Transverse colon (tissue), 4 donors: ENCODE measurements at regions not wholly inside any gene's neighbourhood (a gene's known extent, or its start where the extent isn't known, plus 50 kb on each side); places are given as distances from the start of the nearest gene placed in this dataset.

Experiments
- DNase-seq: peaks from one replicate; pipeline ENCODE4 v3.0.0-alpha.2; 2019
- H3K27ac ChIP-seq, 4 donors: fragments of 200-600 bp; sonication (generic); 2 replicates each; pipeline ENCODE4 v1.5.1; 2016 to 2018; ENCODE audit warnings: inconsistent platforms in 4 of 4
- H3K27me3 ChIP-seq: fragments of 200-600 bp; sonication (generic); 2 replicates; pipeline ENCODE4 v1.5.1; 2017; ENCODE audit warnings: inconsistent platforms
- H3K36me3 ChIP-seq, 4 donors: fragments of 200-600 bp; sonication (generic); 2 replicates each; pipeline ENCODE4 v1.5.1; 2017 to 2019; ENCODE audit warnings: inconsistent platforms in 4 of 4
- H3K4me1 ChIP-seq, 4 donors: fragments of 200-600 bp; sonication (generic); 2 replicates each; pipeline ENCODE4 v1.5.1; 2017 to 2020; ENCODE audit warnings: inconsistent platforms in 4 of 4
- H3K4me3 ChIP-seq, 4 donors: fragments of 200-600 bp; sonication (generic); 1 replicate in 1 of 4; 2 replicates in 3 of 4; pipeline versions ENCODE4 v1.5.1 to v1.6.1; 2017 to 2019; ENCODE audit warnings: inconsistent platforms in 4 of 4
- H3K9me3 ChIP-seq, 2 donors: fragments of 200-600 bp; sonication (generic); 2 replicates each; pipeline ENCODE4 v1.5.1; 2017 to 2019; ENCODE audit warnings: inconsistent platforms in 2 of 2
- EP300 ChIP-seq: sonication (generic); formaldehyde crosslinking; IDR thresholded peaks from one replicate; pipeline ENCODE4 v1.6.1; 2017; ENCODE audit warnings: antibody characterized with exemption, low read depth
- POLR2A ChIP-seq: fragments of 450-650 bp; IDR thresholded peaks from one replicate; pipeline ENCODE4 v1.6.1; 2016; ENCODE audit warnings: antibody characterized with exemption, mild to moderate bottlenecking, moderate library complexity
- POLR2AphosphoS5 ChIP-seq, 3 donors: sonication (generic); formaldehyde crosslinking; IDR thresholded peaks; one replicate each; pipeline ENCODE4 v1.6.1; 2016; ENCODE audit warnings: antibody characterized with exemption in 3 of 3
- WGBS, 2 donors: methylation state at CpG; one replicate each; pipeline ENCODE4 v1.1.5; 2018; ENCODE audit warnings: low coverage in 1 of 2; 5-methylcytosine and 5-hydroxymethylcytosine counted together
- in situ Hi-C, 4 donors: fragments of 200-750 bp; cut with MboI; loops; one replicate each; pipeline versions ENCODE4 v1.15.0 to v1.15.1; 2017; ENCODE audit warnings: low sequenced_read_pairs in 3 of 4, low pct_ligation_motif_present in 1 of 4, low pct_unique_long_range_greater_than_20kb in 1 of 4
- intact Hi-C: fragments of 100-400 bp; cut with DNase I; formaldehyde crosslinking; loops from one replicate; pipeline ENCODE4 v1.15.1; 2023; ENCODE audit warnings: low total_unique reads
- TF ChIP-seq, protein P1 (sequence below), 5 experiments: fragments of 200-600 bp in 3 of 5; fragments of 450-650 bp in 2 of 5; sonication (generic) in 3 of 5; IDR thresholded peaks; 1 replicate in 2 of 5; 2 replicates in 3 of 5; pipeline ENCODE4 v1.5.1; 2016 to 2017; ENCODE audit warnings: antibody characterized with exemption in 5 of 5, inconsistent platforms in 3 of 5, mild to moderate bottlenecking in 2 of 5, moderate library complexity in 1 of 5

DNA sequence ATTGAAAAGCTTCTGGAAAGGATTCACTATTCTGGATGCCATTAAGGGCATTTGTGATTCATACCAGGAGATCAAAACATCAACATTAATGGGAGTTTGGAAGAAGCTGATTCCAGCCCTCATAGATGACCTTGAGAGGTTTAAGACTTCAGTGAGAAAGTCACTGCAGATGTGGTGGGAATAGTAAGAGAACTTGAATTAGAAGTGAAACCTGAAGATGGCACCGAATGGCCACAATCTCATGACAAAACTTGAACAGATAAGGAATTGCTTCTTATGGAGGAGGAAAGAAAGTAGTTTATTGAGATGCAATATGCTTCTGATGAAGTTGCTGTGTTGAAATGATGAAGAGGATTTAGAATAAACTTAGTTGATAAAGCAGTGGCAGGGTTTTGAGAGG is 254.6 kb upstream of the SLC24A2 start:
- intact Hi-C loops: no loop called here

DNA sequence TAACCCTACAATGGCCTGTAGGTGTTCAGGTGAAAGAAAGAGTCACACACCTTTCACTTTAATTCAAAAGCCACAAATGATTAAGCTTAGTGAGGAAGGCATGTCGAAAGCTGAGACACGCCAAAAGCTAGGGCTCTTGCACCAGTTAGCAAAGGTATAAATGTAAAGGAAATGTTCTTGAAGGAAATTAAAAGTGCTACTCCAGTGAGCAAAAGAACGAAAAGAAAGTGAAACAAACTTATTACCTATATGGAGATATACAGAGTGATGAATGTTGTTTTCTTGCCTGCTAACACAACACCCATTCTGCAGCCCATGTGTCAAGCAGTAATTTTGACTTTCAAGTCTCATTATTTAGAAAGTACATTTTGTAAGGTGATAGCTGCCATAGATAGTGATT is 254.2 kb upstream of the SLC24A2 start:
- Histone ChIP-seq H3K27ac (no peak overlapping the region), H3K4me1 (no peaks in the 10 kb centered on the region), H3K9me3 (no peaks in the 10 kb centered on the region), H3K36me3 (no peaks in the 10 kb centered on the region), H3K4me3 (no peak overlapping the region), H3K27me3 (no peaks in the 10 kb centered on the region)
- in situ Hi-C loops: no loop called here
- no peak for DNase-seq
- WGBS, 2 donors: 35 to 59% methylated on average over 3 of the region's 3 CpGs
- intact Hi-C loops: no loop called here
- no peak for TF ChIP-seq POLR2A
- TF ChIP-seq EP300: no peak
- TF ChIP-seq POLR2AphosphoS5 (IDR thresholded peaks at IDR 0.05): no peak
- TF ChIP-seq, protein P1, sequence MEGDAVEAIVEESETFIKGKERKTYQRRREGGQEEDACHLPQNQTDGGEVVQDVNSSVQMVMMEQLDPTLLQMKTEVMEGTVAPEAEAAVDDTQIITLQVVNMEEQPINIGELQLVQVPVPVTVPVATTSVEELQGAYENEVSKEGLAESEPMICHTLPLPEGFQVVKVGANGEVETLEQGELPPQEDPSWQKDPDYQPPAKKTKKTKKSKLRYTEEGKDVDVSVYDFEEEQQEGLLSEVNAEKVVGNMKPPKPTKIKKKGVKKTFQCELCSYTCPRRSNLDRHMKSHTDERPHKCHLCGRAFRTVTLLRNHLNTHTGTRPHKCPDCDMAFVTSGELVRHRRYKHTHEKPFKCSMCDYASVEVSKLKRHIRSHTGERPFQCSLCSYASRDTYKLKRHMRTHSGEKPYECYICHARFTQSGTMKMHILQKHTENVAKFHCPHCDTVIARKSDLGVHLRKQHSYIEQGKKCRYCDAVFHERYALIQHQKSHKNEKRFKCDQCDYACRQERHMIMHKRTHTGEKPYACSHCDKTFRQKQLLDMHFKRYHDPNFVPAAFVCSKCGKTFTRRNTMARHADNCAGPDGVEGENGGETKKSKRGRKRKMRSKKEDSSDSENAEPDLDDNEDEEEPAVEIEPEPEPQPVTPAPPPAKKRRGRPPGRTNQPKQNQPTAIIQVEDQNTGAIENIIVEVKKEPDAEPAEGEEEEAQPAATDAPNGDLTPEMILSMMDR (IDR thresholded peaks at IDR 0.05): no peak

More for the DNA sequence above, 254.6 kb upstream of the SLC24A2 start:
- no peak overlapping the region for H3K4me3 ChIP-seq
- H3K27ac ChIP-seq: no peak overlapping the region
- no peaks in the 10 kb centered on the region for H3K36me3 ChIP-seq
- no peaks in the 10 kb centered on the region for H3K27me3 ChIP-seq
- H3K9me3 ChIP-seq: no peaks in the 10 kb centered on the region
- DNase-seq: no peak
- 70 to 88% methylated on average over 1 of the region's 1 CpG for WGBS, 2 donors
- no peaks in the 10 kb centered on the region for H3K4me1 ChIP-seq
- no peak for TF ChIP-seq POLR2AphosphoS5 (IDR thresholded peaks at IDR 0.05)
- TF ChIP-seq EP300: no peak
- TF ChIP-seq, protein P1 (IDR thresholded peaks at IDR 0.05): no peak
- no peak for TF ChIP-seq POLR2A
- in situ Hi-C loops: no loop called here

DNA sequence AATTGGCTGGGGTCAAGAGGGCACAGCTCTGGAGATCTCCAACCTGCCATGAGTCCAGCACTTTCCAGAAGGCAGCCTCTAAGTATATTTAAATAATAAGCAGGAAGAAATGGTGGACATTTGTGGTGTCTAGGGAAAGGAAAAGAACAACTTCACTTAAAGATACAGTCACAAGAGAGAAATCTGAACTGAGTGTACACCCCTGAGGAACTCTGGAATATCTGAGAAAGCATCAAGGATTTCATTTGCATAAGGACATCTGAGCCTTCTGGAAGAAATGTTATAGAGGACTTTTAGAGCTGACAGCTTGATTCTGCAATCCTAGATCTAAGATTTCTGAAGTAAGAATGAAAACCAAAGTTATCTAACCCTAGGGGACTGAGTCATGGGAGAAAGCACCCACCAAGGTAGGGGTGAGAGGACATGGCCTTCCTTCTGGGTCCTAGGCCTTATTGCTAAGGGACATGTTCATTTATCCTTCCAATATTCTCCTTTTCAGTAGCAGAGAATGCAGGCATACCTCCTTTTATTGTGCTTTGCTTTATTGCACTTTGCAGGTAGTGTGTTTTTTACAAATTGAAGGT is 253.4 kb upstream of the SLC24A2 start:
- H3K9me3 ChIP-seq: no peaks in the 10 kb centered on the region
- in situ Hi-C loops: no loop called here
- TF ChIP-seq EP300: no peak
- no peak for TF ChIP-seq POLR2AphosphoS5 (IDR thresholded peaks at IDR 0.05)
- TF ChIP-seq, protein P1 (IDR thresholded peaks at IDR 0.05): no peak
- TF ChIP-seq POLR2A: no peak
- intact Hi-C loops: no loop called here
- no peak overlapping the region for H3K4me3 ChIP-seq
- H3K27ac ChIP-seq: no peak overlapping the region
- no peaks in the 10 kb centered on the region for H3K4me1 ChIP-seq
- no peak for DNase-seq
- H3K27me3 ChIP-seq: no peaks in the 10 kb centered on the region
- no peaks in the 10 kb centered on the region for H3K36me3 ChIP-seq

DNA sequence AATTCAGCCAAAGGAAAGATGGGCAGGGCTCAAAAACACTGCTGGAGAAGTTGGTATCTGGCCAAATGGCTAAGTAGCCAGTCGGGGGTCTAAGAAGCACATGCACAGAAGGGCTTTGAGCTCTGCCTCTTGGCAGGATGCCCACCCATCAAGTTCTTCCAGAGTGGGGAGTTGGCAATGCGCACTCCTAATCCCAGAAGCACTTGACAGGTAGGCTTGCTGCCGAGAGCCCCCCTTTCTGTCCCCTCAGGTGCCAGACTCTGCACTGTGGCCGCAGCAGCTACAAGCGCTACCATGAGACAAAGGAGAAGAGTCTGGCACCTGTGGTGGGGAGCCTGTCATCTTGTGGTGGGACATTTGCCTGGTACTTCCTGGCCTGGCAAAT is 252.9 kb upstream of the SLC24A2 start:
- Histone ChIP-seq H3K4me3 (no peak overlapping the region), H3K9me3 (no peaks in the 10 kb centered on the region), H3K36me3 (no peaks in the 10 kb centered on the region), H3K27ac (no peak overlapping the region), H3K27me3 (no peaks in the 10 kb centered on the region), H3K4me1 (no peaks in the 10 kb centered on the region)
- no peak for DNase-seq
- TF ChIP-seq POLR2A (no peak), EP300 (no peak), POLR2AphosphoS5 (IDR thresholded peaks at IDR 0.05) (no peak)
- TF ChIP-seq, protein P1 (IDR thresholded peaks at IDR 0.05): no peak
- 40 to 83% methylated on average over 1 to 5 of the region's 5 CpGs for WGBS, 2 donors
- in situ Hi-C loops (no loop called here), intact Hi-C loops (no loop called here)
